Lower lobe of right lung (tissue), 2 donors: ENCODE measurements at regions not wholly inside any gene's neighbourhood (a gene's known extent, or its start where the extent isn't known, plus 50 kb on each side); places are given as distances from the start of the nearest gene placed in this dataset.

Source experiments
- ATAC-seq, 2 donors: fragments of 200-7000 bp; cut with Tn5 transposase; one replicate each; pipeline ENCODE4 v1.9.1; 2020 to 2022; ENCODE audit warnings: mild to moderate bottlenecking in 2 of 2, moderate library complexity in 2 of 2
- DNase-seq: peaks from one replicate; pipeline ENCODE4 v3.0.0-alpha.2; 2020
- H3K27ac ChIP-seq: fragments of 200-600 bp; one replicate; pipeline ENCODE4 v1.8.0; 2022
- H3K27me3 ChIP-seq: fragments of 200-600 bp; one replicate; pipeline ENCODE4 v1.8.0; 2022; ENCODE audit warnings: low read depth
- H3K36me3 ChIP-seq: fragments of 200-600 bp; one replicate; pipeline ENCODE4 v1.8.0; 2022; ENCODE audit warnings: mild to moderate bottlenecking
- H3K4me1 ChIP-seq: fragments of 200-600 bp; one replicate; pipeline ENCODE4 v1.8.0; 2022
- H3K4me3 ChIP-seq: fragments of 200-600 bp; one replicate; pipeline ENCODE4 v1.8.0; 2022; ENCODE audit warnings: mild to moderate bottlenecking
- H3K9me3 ChIP-seq: fragments of 200-600 bp; one replicate; pipeline ENCODE4 v1.8.0; 2022
- intact Hi-C: fragments of 100-400 bp; cut with DNase I; formaldehyde crosslinking; loops from one replicate; pipeline ENCODE4 v1.11.0; 2022
- TF ChIP-seq, protein P1 (sequence below): fragments of 200-600 bp; IDR thresholded peaks from one replicate; pipeline ENCODE4 v1.8.0; 2022; ENCODE audit warnings: antibody characterized with exemption, mild to moderate bottlenecking
- donor health status: DM: no; HTN: yes; CAD: no; lungs with severe emphysema.

DNA sequence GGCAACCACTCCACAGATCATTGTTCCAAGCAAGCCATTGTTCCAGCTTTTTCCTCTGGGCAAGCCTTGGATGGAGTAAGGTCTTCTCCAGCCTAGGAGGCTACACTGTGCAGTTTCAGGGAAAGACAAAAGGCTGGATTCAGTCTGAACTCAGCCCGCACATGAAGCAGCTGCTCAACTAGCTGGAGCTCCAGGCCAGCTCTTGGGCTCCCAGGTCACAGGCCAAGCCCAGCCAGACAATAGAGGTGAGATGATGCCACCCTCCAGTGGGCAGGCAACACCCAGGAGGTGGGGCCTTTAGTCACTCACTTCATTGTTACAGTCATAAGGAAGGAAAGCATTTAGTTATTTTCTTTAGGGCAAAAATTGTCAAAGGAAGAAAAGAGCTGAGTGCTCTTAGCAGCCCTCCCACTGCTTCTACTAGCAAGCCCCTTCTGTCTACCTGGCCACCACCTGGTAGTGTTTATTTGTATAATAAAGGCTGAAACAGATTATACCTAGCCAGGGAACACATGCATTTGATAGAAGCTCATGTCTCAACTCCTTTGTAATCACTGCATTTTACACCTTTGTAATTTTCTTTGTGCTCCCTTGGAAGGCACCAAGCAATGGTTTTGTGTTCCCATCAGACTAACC is 253.4 kb downstream of the WDR11 start:
- no peak overlapping the region for H3K27ac ChIP-seq
- intact Hi-C loops, result no loop called here
- TF ChIP-seq, protein P1, sequence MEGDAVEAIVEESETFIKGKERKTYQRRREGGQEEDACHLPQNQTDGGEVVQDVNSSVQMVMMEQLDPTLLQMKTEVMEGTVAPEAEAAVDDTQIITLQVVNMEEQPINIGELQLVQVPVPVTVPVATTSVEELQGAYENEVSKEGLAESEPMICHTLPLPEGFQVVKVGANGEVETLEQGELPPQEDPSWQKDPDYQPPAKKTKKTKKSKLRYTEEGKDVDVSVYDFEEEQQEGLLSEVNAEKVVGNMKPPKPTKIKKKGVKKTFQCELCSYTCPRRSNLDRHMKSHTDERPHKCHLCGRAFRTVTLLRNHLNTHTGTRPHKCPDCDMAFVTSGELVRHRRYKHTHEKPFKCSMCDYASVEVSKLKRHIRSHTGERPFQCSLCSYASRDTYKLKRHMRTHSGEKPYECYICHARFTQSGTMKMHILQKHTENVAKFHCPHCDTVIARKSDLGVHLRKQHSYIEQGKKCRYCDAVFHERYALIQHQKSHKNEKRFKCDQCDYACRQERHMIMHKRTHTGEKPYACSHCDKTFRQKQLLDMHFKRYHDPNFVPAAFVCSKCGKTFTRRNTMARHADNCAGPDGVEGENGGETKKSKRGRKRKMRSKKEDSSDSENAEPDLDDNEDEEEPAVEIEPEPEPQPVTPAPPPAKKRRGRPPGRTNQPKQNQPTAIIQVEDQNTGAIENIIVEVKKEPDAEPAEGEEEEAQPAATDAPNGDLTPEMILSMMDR, result no peak
- H3K4me1 ChIP-seq, result no peaks in the 10 kb centered on the region
- no peak for DNase-seq
- no peaks in the 10 kb centered on the region for H3K9me3 ChIP-seq
- no peak for ATAC-seq
- no peak overlapping the region for H3K4me3 ChIP-seq
- no peaks in the 10 kb centered on the region for H3K27me3 ChIP-seq
- no peaks in the 10 kb centered on the region for H3K36me3 ChIP-seq

DNA sequence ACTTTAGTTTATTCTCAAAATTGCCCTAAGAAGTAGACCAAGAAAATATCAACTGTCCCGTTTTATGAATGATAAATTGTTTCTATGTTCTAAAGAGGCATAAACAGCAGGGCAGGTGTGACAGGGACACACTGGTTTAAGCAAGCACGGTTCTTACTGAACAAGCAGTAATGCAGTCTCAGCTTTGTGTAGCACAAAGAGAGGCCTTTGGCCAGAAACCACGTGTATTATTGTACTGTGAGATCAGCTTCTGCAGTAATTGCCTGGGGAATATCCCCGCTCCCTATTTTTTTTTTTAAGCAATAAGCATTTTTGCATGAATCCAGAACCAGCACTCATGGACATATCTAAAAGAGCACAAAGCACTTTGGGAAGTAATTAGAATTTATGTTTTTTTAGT is 255.4 kb downstream of the WDR11 start:
- Histone ChIP-seq H3K4me1 (no peaks in the 10 kb centered on the region), H3K36me3 (no peaks in the 10 kb centered on the region), H3K9me3 (no peaks in the 10 kb centered on the region), H3K27ac (no peak overlapping the region), H3K27me3 (no peaks in the 10 kb centered on the region), H3K4me3 (no peak overlapping the region)
- TF ChIP-seq, protein P1, result no peak
- DNase-seq (no peak), ATAC-seq (no peak)
- intact Hi-C loops, result loop anchor here (2.0 kb wide), 1 partner anchor 22 kb away; no protein-coding TSS in a partner anchor

DNA sequence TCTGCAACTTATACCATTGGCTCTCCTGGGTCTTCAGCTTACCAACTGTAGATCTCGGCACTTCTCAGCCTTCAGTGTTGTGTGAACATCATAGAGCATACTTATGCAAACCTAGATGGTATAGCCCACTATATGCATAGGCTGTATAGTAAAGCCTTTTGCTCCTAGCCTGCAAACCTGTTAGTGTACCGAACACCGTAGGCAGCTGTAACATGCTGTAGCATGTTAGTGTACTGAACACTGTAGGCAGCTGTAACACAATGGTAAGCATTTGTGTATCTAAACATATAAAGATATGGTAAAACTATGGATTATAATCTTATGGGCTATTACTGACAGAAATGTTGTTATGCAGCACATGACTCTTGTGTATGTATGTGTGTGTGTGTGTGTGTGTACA is 256.9 kb downstream of the WDR11 start:
- Histone ChIP-seq H3K4me1 (no peaks in the 10 kb centered on the region), H3K27ac (no peak overlapping the region), H3K27me3 (no peaks in the 10 kb centered on the region), H3K36me3 (no peaks in the 10 kb centered on the region), H3K9me3 (no peaks in the 10 kb centered on the region), H3K4me3 (no peak overlapping the region)
- TF ChIP-seq, protein P1, result no peak
- no peak for ATAC-seq
- intact Hi-C loops, result no loop called here
- DNase-seq, result no peak

DNA sequence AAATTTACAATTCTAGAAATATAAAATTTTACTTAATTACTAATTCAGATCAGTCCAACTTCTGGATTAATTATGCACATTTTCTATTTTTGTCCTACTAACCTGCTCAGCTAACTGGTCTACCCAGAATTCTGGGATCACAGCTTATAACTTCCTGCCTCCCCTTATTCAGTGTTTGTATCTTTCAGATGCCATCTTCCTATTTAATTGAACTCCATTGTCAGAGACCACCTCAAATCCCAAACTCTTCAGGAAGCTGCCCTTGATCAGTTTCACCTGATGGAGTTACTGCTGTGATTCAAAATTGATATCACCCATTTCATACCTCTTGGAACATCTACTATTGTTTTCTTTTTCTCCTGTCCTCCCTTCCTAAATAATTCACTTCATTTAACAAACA is 259.2 kb downstream of the WDR11 start:
- ATAC-seq (no peak), DNase-seq (no peak)
- TF ChIP-seq, protein P1, result no peak
- H3K36me3 ChIP-seq, result no peaks in the 10 kb centered on the region
- no peaks in the 10 kb centered on the region for H3K27me3 ChIP-seq
- no peaks in the 10 kb centered on the region for H3K9me3 ChIP-seq
- intact Hi-C loops, result no loop called here
- no peaks in the 10 kb centered on the region for H3K4me1 ChIP-seq
- no peak overlapping the region for H3K4me3 ChIP-seq
- H3K27ac ChIP-seq, result no peak overlapping the region

DNA sequence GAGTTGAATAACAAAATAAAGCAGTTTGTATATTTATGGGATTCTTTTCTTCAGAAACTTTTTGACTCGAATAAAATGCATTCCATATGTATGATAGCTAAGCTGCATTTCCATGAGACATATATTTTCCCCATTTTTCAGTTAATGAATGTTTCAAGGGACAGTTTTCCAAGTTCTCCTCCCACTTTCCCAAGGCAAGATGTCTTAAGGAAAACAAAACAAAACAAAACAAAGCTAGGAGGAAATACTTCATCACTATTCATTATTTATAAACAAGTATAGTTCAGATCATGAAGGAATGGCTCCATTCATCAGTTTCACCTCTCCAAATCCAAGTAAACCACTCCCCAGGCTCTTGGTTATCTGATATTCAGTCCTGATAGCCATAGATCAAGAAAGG is 261.0 kb downstream of the WDR11 start:
- H3K36me3 ChIP-seq, result no peaks in the 10 kb centered on the region
- no peak overlapping the region for H3K4me3 ChIP-seq
- no peak for ATAC-seq
- H3K27ac ChIP-seq, result no peak overlapping the region
- TF ChIP-seq, protein P1, result no peak
- H3K27me3 ChIP-seq, result no peaks in the 10 kb centered on the region
- H3K9me3 ChIP-seq, result peaks cover 13% of the 10 kb centered on the region
- DNase-seq, result no peak
- intact Hi-C loops, result no loop called here
- H3K4me1 ChIP-seq, result no peaks in the 10 kb centered on the region
